ENCODE measurements at regions not wholly inside any gene's neighbourhood (a gene's known extent, or its start where the extent isn't known, plus 50 kb on each side); places are given as distances from the start of the nearest gene placed in this dataset.

GRCh38 chr11:126113012-126113411 is 50.3 kb upstream of the CDON start:
- no peak for DNase-seq (ENCODE audit: low spot score)
- TF ChIP-seq CTCF (conservative IDR thresholded peaks at IDR 0.05; ENCODE audit: low read depth): no peak
- ChIA-PET CTCF (no interaction called here), POLR2A (ENCODE audit: low non-redundant PET) (no interaction called here)
- H3K27ac ChIP-seq: peak overlapping the region; percentile 89

GRCh38 chr11:126112547-126112946 is 49.9 kb upstream of the CDON start:
- POLR2A ChIA-PET (ENCODE audit: low non-redundant PET): no interaction called here
- TF ChIP-seq CTCF (conservative IDR thresholded peaks at IDR 0.05; ENCODE audit: low read depth): no peak
- H3K27ac ChIP-seq: peak overlapping the region; percentile 89
- CTCF ChIA-PET: no interaction called here
- DNase-seq (ENCODE audit: low spot score): no peak
